Suprapubic skin (tissue), 3 donors: ENCODE measurements at regions not wholly inside any gene's neighbourhood (a gene's known extent, or its start where the extent isn't known, plus 50 kb on each side); places are given as distances from the start of the nearest gene placed in this dataset.

Experiments used
- POLR2AphosphoS5 ChIP-seq, 3 donors: sonication (generic); formaldehyde crosslinking; IDR thresholded peaks; one replicate each; pipeline ENCODE4 v1.6.1; 2017; ENCODE audit warnings: antibody characterized with exemption in 3 of 3
- TF ChIP-seq, protein P1 (sequence below), 2 donors: fragments of 200-600 bp in 1 of 2; fragments of 450-650 bp in 1 of 2; sonication (generic) in 1 of 2; IDR thresholded peaks; one replicate each; pipeline ENCODE4 v1.5.1; 2016 to 2019; ENCODE audit warnings: antibody characterized with exemption in 2 of 2, mild to moderate bottlenecking in 1 of 2, moderate library complexity in 1 of 2

DNA sequence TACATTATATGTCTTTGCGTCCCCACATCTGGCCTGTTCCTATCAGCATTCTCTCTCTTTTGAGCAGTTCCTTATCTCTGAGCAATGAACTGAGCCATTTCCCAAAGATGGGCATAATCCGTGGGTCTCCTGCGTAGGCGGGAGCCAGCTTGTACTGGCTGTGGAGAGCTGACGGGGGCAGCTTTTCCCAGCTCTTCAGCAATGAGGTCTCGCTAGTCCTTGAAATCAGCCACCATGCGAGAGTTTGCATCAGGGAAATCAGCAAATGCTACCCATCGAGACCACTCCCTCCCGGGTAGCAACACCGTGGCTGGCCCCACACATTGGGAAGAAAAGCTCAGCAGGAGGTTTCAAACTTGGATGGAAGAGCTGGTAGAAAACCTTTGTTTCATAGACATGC lies 51.9 kb upstream of the FAM180A start:
- TF ChIP-seq, protein P1, sequence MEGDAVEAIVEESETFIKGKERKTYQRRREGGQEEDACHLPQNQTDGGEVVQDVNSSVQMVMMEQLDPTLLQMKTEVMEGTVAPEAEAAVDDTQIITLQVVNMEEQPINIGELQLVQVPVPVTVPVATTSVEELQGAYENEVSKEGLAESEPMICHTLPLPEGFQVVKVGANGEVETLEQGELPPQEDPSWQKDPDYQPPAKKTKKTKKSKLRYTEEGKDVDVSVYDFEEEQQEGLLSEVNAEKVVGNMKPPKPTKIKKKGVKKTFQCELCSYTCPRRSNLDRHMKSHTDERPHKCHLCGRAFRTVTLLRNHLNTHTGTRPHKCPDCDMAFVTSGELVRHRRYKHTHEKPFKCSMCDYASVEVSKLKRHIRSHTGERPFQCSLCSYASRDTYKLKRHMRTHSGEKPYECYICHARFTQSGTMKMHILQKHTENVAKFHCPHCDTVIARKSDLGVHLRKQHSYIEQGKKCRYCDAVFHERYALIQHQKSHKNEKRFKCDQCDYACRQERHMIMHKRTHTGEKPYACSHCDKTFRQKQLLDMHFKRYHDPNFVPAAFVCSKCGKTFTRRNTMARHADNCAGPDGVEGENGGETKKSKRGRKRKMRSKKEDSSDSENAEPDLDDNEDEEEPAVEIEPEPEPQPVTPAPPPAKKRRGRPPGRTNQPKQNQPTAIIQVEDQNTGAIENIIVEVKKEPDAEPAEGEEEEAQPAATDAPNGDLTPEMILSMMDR (IDR thresholded peaks at IDR 0.05) = no peak
- TF ChIP-seq POLR2AphosphoS5 (IDR thresholded peaks at IDR 0.05) = no peak
